HG02885 (cell line): ENCODE measurements at regions not wholly inside any gene's neighbourhood (a gene's known extent, or its start where the extent isn't known, plus 50 kb on each side); places are given as distances from the start of the nearest gene placed in this dataset.
"Not testable (repeated sequence)": the region's sequence is repeated elsewhere in the genome, so short reads cannot be mapped to it uniquely, and the experiment has no call there.

Experiments
- ATAC-seq: cut with Tn5 transposase; IDR thresholded peaks from one replicate; pipeline ENCODE4 v1.9.1; 2021; ENCODE audit warnings: mild to moderate bottlenecking; ENCODE audit not compliant: unreplicated experiment, poor library complexity

- ATAC-seq = no peak
These were observed 170.6 kb downstream of the EVA1A start for GRCh38 chr2:75390169-75390568.

GRCh38 chr2:75389271-75389670 lies 171.5 kb downstream of the EVA1A start:
- no peak for ATAC-seq

- no peak for ATAC-seq
These were observed 179.7 kb downstream of the EVA1A start for GRCh38 chr2:75381032-75381431.

- ATAC-seq = no peak
These were observed 180.3 kb upstream of the TACR1 start for GRCh38 chr2:75379476-75380210.

GRCh38 chr2:75375646-75376582 lies 176.6 kb upstream of the TACR1 start:
- no peak for ATAC-seq

- not testable (repeated sequence) for ATAC-seq
These were observed 175.2 kb upstream of the TACR1 start for GRCh38 chr2:75374414-75374957.

- ATAC-seq = no peak
These were observed 168.1 kb upstream of the TACR1 start for GRCh38 chr2:75367401-75367800.

- no peak for ATAC-seq
These were observed 162.2 kb upstream of the TACR1 start for GRCh38 chr2:75361486-75361885.

GRCh38 chr2:75360945-75361344 lies 161.6 kb upstream of the TACR1 start:
- no peak for ATAC-seq

- ATAC-seq = no peak
These were observed 157.5 kb upstream of the TACR1 start for GRCh38 chr2:75356865-75357264.

- no peak for ATAC-seq
These were observed 153.8 kb upstream of the TACR1 start for GRCh38 chr2:75353131-75353530.

- ATAC-seq = no peak
These were observed 149.0 kb upstream of the TACR1 start for GRCh38 chr2:75348307-75348706.

- no peak for ATAC-seq
These were observed 144.8 kb upstream of the TACR1 start for GRCh38 chr2:75344146-75344545.

GRCh38 chr2:75342504-75343175 lies 143.3 kb upstream of the TACR1 start:
- peak; percentile 75 for ATAC-seq

GRCh38 chr2:75340560-75340959 lies 141.2 kb upstream of the TACR1 start:
- ATAC-seq = no peak

GRCh38 chr2:75338461-75338860 lies 139.1 kb upstream of the TACR1 start:
- ATAC-seq = no peak

- ATAC-seq = no peak
These were observed 138.3 kb upstream of the TACR1 start for GRCh38 chr2:75337619-75338018.

GRCh38 chr2:75337016-75337415 lies 137.7 kb upstream of the TACR1 start:
- ATAC-seq = no peak

GRCh38 chr2:75336451-75336850 lies 137.1 kb upstream of the TACR1 start:
- ATAC-seq = no peak

- ATAC-seq = no peak
These were observed 134.8 kb upstream of the TACR1 start for GRCh38 chr2:75334076-75334475.

- ATAC-seq = no peak
These were observed 134.3 kb upstream of the TACR1 start for GRCh38 chr2:75333646-75334045.
